SK-N-SH (cell line): ENCODE measurements at regions not wholly inside any gene's neighbourhood (a gene's known extent, or its start where the extent isn't known, plus 50 kb on each side); places are given as distances from the start of the nearest gene placed in this dataset.
A peak's percentile ranks its signal among the peaks of the same experiment; 100 is the strongest.

Experiments
- CTCF ChIA-PET: fragments of 300-600, 350-600 bp; formaldehyde crosslinking; extraction: SDS; loops from one replicate; lab custom pipeline; 2021; lab: Yijun Ruan, JAX
- POLR2A ChIA-PET: fragments of 350-600 bp; sonication (Branson Sonifier 250); formaldehyde crosslinking; extraction: SDS; loops from one replicate; lab custom pipeline; 2020; ENCODE audit warnings: antibody characterized with exemption, inconsistent platforms; lab: Yijun Ruan, JAX
- DNase-seq: peaks from one replicate; pipeline ENCODE4 v3.0.0; 2012
- H2AFZ ChIP-seq: fragments of 200-600 bp; sonication (generic); 2 replicates; pipeline ENCODE4 v1.8.1; 2016; ENCODE audit warnings: antibody characterized with exemption, mild to moderate bottlenecking, low read depth
- H3F3A ChIP-seq: fragments of 200-600 bp; sonication (generic); replicated peaks from 2 replicates; pipeline ENCODE3; 2016; ENCODE audit warnings: antibody characterized with exemption, mild to moderate bottlenecking; ENCODE audit not compliant: insufficient read depth
- H3K27ac ChIP-seq, 2 experiments: fragments of 200-500 bp in 1 of 2; fragments of 200-600 bp in 1 of 2; sonication (Bioruptor generic) in 1 of 2; sonication (generic), shearing (Covaris generic) in 1 of 2; 2 replicates each; pipeline versions ENCODE4 v1.5.1 to v1.6.1; 2014 to 2016; ENCODE audit warnings: low read depth in 2 of 2, inconsistent platforms in 1 of 2, low read length in 1 of 2, mild to moderate bottlenecking in 1 of 2, mixed read lengths in 1 of 2
- H3K27me3 ChIP-seq: fragments of 200-600 bp; sonication (generic), shearing (Covaris generic); 2 replicates; pipeline ENCODE4 v1.6.1; 2016; ENCODE audit warnings: mixed run types; ENCODE audit not compliant: insufficient read depth
- H3K36me3 ChIP-seq, 2 experiments: fragments of 200-500 bp in 1 of 2; fragments of 200-600 bp in 1 of 2; sonication (Bioruptor generic) in 1 of 2; sonication (generic) in 1 of 2; replicated peaks in 1 of 2; 2 replicates each; pipeline versions ENCODE3 to v1.5.1; 2014 to 2016; ENCODE audit warnings: low read length in 1 of 2, mild to moderate bottlenecking in 1 of 2; ENCODE audit not compliant: insufficient read depth in 2 of 2, control insufficient read depth in 1 of 2
- H3K4me1 ChIP-seq, 2 experiments: fragments of 200-500 bp in 1 of 2; fragments of 200-600 bp in 1 of 2; sonication (Bioruptor generic) in 1 of 2; sonication (generic), shearing (Covaris generic) in 1 of 2; 2 replicates each; pipeline versions ENCODE4 v1.5.1 to v1.6.1; 2014 to 2016; ENCODE audit warnings: low read depth in 1 of 2, low read length in 1 of 2, mixed run types in 1 of 2; ENCODE audit not compliant: insufficient read depth in 2 of 2, control insufficient read depth in 1 of 2
- H3K4me2 ChIP-seq: fragments of 200-600 bp; sonication (generic), shearing (Covaris generic); 2 replicates; pipeline ENCODE4 v1.6.1; 2017; ENCODE audit warnings: mixed run types
- H3K4me3 ChIP-seq, 2 experiments: fragments of 200-500 bp in 1 of 2; fragments of 200-600 bp in 1 of 2; sonication (Bioruptor generic) in 1 of 2; sonication (generic), shearing (Covaris generic) in 1 of 2; 2 replicates each; pipeline versions ENCODE4 v1.5.1 to v1.8.1; 2014 to 2016; ENCODE audit warnings: low read depth in 2 of 2, inconsistent platforms in 1 of 2, low read length in 1 of 2, mild to moderate bottlenecking in 1 of 2, mixed read lengths in 1 of 2, moderate library complexity in 1 of 2
- H3K79me2 ChIP-seq: fragments of 200-600 bp; sonication (generic); 2 replicates; pipeline ENCODE4 v1.8.1; 2017; ENCODE audit warnings: mild to moderate bottlenecking; ENCODE audit not compliant: insufficient read depth
- H3K9ac ChIP-seq: fragments of 200-600 bp; sonication (generic); 2 replicates; pipeline ENCODE4 v1.6.1; 2017; ENCODE audit warnings: mixed run types
- H3K9me2 ChIP-seq: fragments of 200-600 bp; sonication (generic); 2 replicates; pipeline ENCODE4 v1.6.1; 2017; ENCODE audit warnings: mixed run types
- H3K9me3 ChIP-seq: fragments of 200-600 bp; sonication (generic); 2 replicates; pipeline ENCODE4 v1.6.1; 2017; ENCODE audit warnings: mixed run types, mild to moderate bottlenecking, moderate library complexity
- H4K20me1 ChIP-seq: fragments of 200-600 bp; sonication (generic); 2 replicates; pipeline ENCODE4 v1.6.1; 2017; ENCODE audit warnings: mild to moderate bottlenecking, mixed run types; ENCODE audit not compliant: insufficient read depth
- EP300 ChIP-seq, 2 experiments: IDR thresholded peaks; 2 replicates each; pipeline versions ENCODE4 v1.4.0 to v1.6.1; 2012; ENCODE audit warnings: borderline replicate concordance in 1 of 2, low read depth in 1 of 2, low read length in 1 of 2
- FOXM1 ChIP-seq: IDR thresholded peaks from 2 replicates; pipeline ENCODE4 v1.4.0; 2012; ENCODE audit warnings: low read depth, mild to moderate bottlenecking
- GABPA ChIP-seq: IDR thresholded peaks from 2 replicates; pipeline ENCODE4 v1.4.0; 2012; ENCODE audit warnings: low read depth, mild to moderate bottlenecking
- JUND ChIP-seq: IDR thresholded peaks from 2 replicates; pipeline ENCODE4 v1.4.0; 2012
- NFIC ChIP-seq: IDR thresholded peaks from 2 replicates; pipeline ENCODE4 v1.4.0; 2012; ENCODE audit warnings: borderline replicate concordance
- NRF1 ChIP-seq: IDR thresholded peaks from 2 replicates; pipeline ENCODE4 v1.6.1; 2012; ENCODE audit warnings: low read depth, mild to moderate bottlenecking, low read length
- RAD21 ChIP-seq: IDR thresholded peaks from 2 replicates; pipeline ENCODE4 v1.6.1; 2012; ENCODE audit warnings: mild to moderate bottlenecking, low read length
- WGBS: methylation state at CpG from one replicate; pipeline ENCODE4 v1.1.6; 2017; ENCODE audit warnings: low lambda C conversion rate; 5-methylcytosine and 5-hydroxymethylcytosine counted together
- TF ChIP-seq, protein P1 (sequence below): IDR thresholded peaks from 2 replicates; pipeline ENCODE4 v1.6.1; 2012; ENCODE audit warnings: mild to moderate bottlenecking, low read depth, low read length, moderate library complexity
- TF ChIP-seq, protein P2 (sequence below): fragments of 150-350 bp; IDR thresholded peaks from 2 replicates; pipeline ENCODE4 v1.6.1; 2017; ENCODE audit warnings: antibody characterized with exemption, low read length, low read depth, borderline replicate concordance
- TF ChIP-seq, protein P3 (sequence below): IDR thresholded peaks from 2 replicates; pipeline ENCODE4 v1.4.0; 2012; ENCODE audit warnings: low read depth, borderline replicate concordance
- TF ChIP-seq, protein P4 (sequence below): IDR thresholded peaks from 2 replicates; pipeline ENCODE4; 2012

DNA sequence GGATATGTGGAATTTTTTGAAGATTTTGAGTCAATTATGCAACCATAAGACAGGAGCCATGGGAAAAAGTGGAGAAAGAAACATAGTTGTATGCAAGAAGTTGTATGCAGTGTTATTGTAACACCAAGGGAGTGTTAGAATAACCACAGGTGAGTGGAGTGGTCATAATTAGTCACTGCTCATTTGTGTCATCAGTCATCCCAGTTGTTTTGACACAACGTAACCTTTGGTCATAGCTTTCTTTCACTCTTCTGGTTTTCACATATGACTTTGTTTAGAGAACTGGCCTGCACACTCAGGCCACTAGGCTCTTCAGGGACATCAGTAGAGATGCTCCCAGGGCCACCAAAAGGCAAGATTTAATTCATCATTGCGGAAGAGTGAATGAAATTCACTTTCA lies 158.7 kb upstream of the HMHB1 start (continued):
- TF ChIP-seq, protein P1, sequence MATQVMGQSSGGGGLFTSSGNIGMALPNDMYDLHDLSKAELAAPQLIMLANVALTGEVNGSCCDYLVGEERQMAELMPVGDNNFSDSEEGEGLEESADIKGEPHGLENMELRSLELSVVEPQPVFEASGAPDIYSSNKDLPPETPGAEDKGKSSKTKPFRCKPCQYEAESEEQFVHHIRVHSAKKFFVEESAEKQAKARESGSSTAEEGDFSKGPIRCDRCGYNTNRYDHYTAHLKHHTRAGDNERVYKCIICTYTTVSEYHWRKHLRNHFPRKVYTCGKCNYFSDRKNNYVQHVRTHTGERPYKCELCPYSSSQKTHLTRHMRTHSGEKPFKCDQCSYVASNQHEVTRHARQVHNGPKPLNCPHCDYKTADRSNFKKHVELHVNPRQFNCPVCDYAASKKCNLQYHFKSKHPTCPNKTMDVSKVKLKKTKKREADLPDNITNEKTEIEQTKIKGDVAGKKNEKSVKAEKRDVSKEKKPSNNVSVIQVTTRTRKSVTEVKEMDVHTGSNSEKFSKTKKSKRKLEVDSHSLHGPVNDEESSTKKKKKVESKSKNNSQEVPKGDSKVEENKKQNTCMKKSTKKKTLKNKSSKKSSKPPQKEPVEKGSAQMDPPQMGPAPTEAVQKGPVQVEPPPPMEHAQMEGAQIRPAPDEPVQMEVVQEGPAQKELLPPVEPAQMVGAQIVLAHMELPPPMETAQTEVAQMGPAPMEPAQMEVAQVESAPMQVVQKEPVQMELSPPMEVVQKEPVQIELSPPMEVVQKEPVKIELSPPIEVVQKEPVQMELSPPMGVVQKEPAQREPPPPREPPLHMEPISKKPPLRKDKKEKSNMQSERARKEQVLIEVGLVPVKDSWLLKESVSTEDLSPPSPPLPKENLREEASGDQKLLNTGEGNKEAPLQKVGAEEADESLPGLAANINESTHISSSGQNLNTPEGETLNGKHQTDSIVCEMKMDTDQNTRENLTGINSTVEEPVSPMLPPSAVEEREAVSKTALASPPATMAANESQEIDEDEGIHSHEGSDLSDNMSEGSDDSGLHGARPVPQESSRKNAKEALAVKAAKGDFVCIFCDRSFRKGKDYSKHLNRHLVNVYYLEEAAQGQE = no peak
- TF ChIP-seq, protein P2, sequence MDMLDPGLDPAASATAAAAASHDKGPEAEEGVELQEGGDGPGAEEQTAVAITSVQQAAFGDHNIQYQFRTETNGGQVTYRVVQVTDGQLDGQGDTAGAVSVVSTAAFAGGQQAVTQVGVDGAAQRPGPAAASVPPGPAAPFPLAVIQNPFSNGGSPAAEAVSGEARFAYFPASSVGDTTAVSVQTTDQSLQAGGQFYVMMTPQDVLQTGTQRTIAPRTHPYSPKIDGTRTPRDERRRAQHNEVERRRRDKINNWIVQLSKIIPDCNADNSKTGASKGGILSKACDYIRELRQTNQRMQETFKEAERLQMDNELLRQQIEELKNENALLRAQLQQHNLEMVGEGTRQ = no peak

DNA sequence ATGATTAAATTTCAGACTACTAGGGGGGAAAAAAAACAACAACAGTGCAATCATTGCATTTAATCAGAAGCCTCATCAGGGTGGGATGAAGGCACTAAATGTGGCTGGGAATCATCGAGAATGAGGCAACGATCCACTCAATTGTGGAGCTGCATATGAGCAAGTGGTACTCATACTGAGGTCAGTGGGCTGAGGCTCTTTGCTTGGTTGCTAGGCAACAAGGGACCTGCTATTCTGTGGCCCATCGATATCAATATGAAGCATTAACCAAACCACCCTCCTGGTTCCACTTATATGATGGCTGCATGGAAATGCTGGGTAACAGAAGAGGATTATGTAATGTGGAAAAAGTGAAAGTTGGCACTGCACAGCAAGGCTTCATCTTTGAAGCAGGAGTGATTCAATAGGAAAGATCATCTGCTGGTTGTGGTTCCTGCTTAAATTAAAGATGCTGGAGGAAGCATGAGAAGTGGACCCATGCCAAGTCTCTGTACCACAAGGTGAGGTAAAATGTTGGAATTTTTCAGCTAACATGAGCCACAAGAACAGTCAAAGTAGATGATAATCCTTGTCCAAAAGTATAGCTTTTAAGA lies 159.8 kb upstream of the HMHB1 start:
- POLR2A ChIA-PET = no interaction called here
- WGBS = 65% methylated on average over 3 of the region's 3 CpGs
- Histone ChIP-seq H3K36me3 (no peaks in the 10 kb centered on the region), H3K9ac (no peak overlapping the region), H3K4me3 (no peak overlapping the region), H3K27me3 (no peaks in the 10 kb centered on the region), H3F3A (no peaks in the 10 kb centered on the region), H3K4me2 (no peak overlapping the region), H2AFZ (no peak overlapping the region), H3K9me2 (no peaks in the 10 kb centered on the region), H3K4me1 (no peaks in the 10 kb centered on the region; a peak in 1 of 4 replicates), H3K79me2 (no peaks in the 10 kb centered on the region), H3K27ac (no peak overlapping the region), H4K20me1 (no peaks in the 10 kb centered on the region), H3K9me3 (no peaks in the 10 kb centered on the region)
- peak; percentile 42; the same call in 1 of the 2 replicates for TF ChIP-seq NFIC
- TF ChIP-seq, protein P3, sequence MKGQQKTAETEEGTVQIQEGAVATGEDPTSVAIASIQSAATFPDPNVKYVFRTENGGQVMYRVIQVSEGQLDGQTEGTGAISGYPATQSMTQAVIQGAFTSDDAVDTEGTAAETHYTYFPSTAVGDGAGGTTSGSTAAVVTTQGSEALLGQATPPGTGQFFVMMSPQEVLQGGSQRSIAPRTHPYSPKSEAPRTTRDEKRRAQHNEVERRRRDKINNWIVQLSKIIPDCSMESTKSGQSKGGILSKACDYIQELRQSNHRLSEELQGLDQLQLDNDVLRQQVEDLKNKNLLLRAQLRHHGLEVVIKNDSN = no peak
- CTCF ChIA-PET = interaction anchor here (1.1 kb wide), 1 partner anchor 22 kb away, joined by 3 read pairs; no protein-coding TSS in a partner anchor
- no peak for DNase-seq

DNA sequence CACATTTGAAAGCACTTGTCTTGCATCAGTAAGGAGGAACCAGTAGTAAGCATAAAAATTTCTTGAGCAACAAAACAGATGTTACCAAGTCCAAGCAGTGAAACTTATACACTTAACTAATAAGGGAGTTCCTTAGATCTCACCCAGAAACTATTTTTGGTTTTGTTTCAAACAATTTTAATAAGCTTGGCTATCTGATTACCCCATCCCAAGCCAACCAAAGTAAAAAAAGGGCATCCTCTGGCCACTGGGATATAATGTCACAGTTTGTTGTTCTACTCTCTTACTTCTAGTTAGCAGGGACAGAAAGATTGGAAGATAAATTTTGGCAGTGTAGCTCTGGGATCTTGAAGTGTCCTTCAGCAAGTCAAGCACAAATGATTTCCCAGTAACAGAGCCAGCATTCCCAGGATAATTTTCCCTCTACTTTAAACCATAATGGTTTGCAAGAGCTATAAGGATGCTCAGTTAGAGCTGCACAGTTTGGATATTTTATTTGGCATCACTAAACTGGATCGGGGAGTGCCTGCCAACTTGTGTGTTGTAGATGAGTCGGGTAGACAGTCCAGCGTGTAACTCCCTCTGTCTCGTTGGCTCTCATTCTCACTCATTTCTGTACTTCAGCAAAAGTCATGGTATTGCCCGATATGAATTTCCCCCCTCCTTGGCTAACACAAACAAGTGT lies 161.9 kb upstream of the HMHB1 start:
- Histone ChIP-seq H3F3A (no peaks in the 10 kb centered on the region), H3K27ac (no peak overlapping the region), H3K27me3 (no peaks in the 10 kb centered on the region), H3K4me1 (no peaks in the 10 kb centered on the region), H3K9me3 (no peaks in the 10 kb centered on the region), H3K79me2 (no peaks in the 10 kb centered on the region), H4K20me1 (no peaks in the 10 kb centered on the region), H3K9ac (no peak overlapping the region), H3K4me2 (no peak overlapping the region), H3K4me3 (no peak overlapping the region), H3K36me3 (no peaks in the 10 kb centered on the region), H2AFZ (no peak overlapping the region), H3K9me2 (no peaks in the 10 kb centered on the region)
- ChIA-PET POLR2A (no interaction called here), CTCF (interaction anchor here (1.2 kb wide), 2 partner anchors 175 to 481 kb away, joined by 3 to 4 read pairs; no protein-coding TSS in a partner anchor)
- TF ChIP-seq, protein P2 = no peak
- TF ChIP-seq NFIC (no peak), NRF1 (no peak), EP300 (IDR thresholded peaks at IDR 0.05; ENCODE audit: borderline replicate concordance in 1 of 2, low read depth in 1 of 2, low read length in 1 of 2) (no peak), RAD21 (no peak), FOXM1 (no peak), GABPA (no peak), JUND (no peak)
- TF ChIP-seq, protein P4, sequence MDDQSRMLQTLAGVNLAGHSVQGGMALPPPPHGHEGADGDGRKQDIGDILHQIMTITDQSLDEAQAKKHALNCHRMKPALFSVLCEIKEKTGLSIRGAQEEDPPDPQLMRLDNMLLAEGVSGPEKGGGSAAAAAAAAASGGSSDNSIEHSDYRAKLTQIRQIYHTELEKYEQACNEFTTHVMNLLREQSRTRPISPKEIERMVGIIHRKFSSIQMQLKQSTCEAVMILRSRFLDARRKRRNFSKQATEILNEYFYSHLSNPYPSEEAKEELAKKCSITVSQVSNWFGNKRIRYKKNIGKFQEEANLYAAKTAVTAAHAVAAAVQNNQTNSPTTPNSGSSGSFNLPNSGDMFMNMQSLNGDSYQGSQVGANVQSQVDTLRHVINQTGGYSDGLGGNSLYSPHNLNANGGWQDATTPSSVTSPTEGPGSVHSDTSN = no peak
- TF ChIP-seq, protein P3 = no peak
- DNase-seq = no peak
- 85% methylated on average over 5 of the region's 5 CpGs for WGBS
